GM12878 (cell line): ENCODE measurements at regions not wholly inside any gene's neighbourhood (a gene's known extent, or its start where the extent isn't known, plus 50 kb on each side); places are given as distances from the start of the nearest gene placed in this dataset.

ENCODE experiments used
- ATAC-seq: fragments of 200-7000 bp; cut with Tn5 transposase; 3 replicates; pipeline ENCODE4 v1.9.1; 2020; ENCODE audit warnings: mild to moderate bottlenecking, moderate library complexity
- BruUV-seq: library from RNA; stranded (reverse); fragments of 400-500 nt; replicated peaks from 2 replicates; lab custom pipeline; 2021; lab: Mats Ljungman, UMichigan
- CTCF ChIA-PET: fragments of 300-600 bp; sonication (Branson Sonifier 250); formaldehyde crosslinking; extraction: SDS; loops from one replicate; lab custom pipeline; 2021; ENCODE audit warnings: inconsistent platforms; lab: Yijun Ruan, JAX
- POLR2A ChIA-PET: fragments of 350-600 bp; formaldehyde crosslinking; extraction: SDS; loops from one replicate; lab custom pipeline; 2021; ENCODE audit warnings: inconsistent platforms; lab: Charles Lee
- RAD21 ChIA-PET: fragments of 300-600 bp; sonication (Branson Sonifier 250); formaldehyde crosslinking; loops from one replicate; lab custom pipeline; 2023; ENCODE audit warnings: antibody characterized with exemption; ENCODE audit not compliant: unreplicated experiment; lab: Charles Lee
- SMC1A ChIA-PET: fragments of 300-600 bp; sonication (Branson Sonifier 250); formaldehyde crosslinking; loops from one replicate; lab custom pipeline; 2023; ENCODE audit not compliant: unreplicated experiment, uncharacterized antibody; lab: Charles Lee
- DNase-seq: peaks from one replicate; pipeline ENCODE4 v3.0.0-alpha.2; 2011; ENCODE audit warnings: low read depth, low spot score
- FAIRE-seq: peaks from 3 replicates; lab custom pipeline; 2011; peaks lifted over from hg19 to GRCh38; lab: Jason Lieb, UNC
- H2AFZ ChIP-seq: 2 replicates; pipeline ENCODE4 v1.6.0; 2011; ENCODE audit warnings: low read depth, low read length, control low read depth; ENCODE audit not compliant: control insufficient read depth
- H3K27ac ChIP-seq: 2 replicates; pipeline ENCODE4 v1.5.1; 2011; ENCODE audit warnings: control low read depth; ENCODE audit not compliant: control insufficient read depth, insufficient read depth
- H3K27me3 ChIP-seq, 2 experiments: replicated peaks in 1 of 2; 2 replicates each; pipeline versions ENCODE4 v1.6.0 to v1.6.1; 2011; ENCODE audit warnings: low read length in 1 of 2; ENCODE audit not compliant: control insufficient read depth in 2 of 2, insufficient read depth in 2 of 2
- H3K36me3 ChIP-seq, 2 experiments: 2 replicates each; pipeline ENCODE4 v1.5.1; 2011; ENCODE audit warnings: low read length in 1 of 2; ENCODE audit not compliant: control insufficient read depth in 2 of 2, insufficient read depth in 2 of 2
- H3K4me1 ChIP-seq: 2 replicates; pipeline ENCODE4 v1.6.1; 2011; ENCODE audit warnings: mild to moderate bottlenecking, low read length, moderate library complexity, mixed read lengths; ENCODE audit not compliant: control insufficient read depth, insufficient read depth
- H3K4me2 ChIP-seq: 2 replicates; pipeline ENCODE4 v1.6.0; 2011; ENCODE audit warnings: control low read depth; ENCODE audit not compliant: control insufficient read depth, insufficient read depth
- H3K4me3 ChIP-seq: fragments of 200-600 bp; sonication (generic); 2 replicates; pipeline ENCODE4 v1.5.1; 2016
- H3K79me2 ChIP-seq: 2 replicates; pipeline ENCODE4 v1.6.0; 2011; ENCODE audit warnings: low read length; ENCODE audit not compliant: control insufficient read depth, insufficient read depth
- H3K9ac ChIP-seq: 2 replicates; pipeline ENCODE4 v1.8.0; 2011; ENCODE audit warnings: low read length, control low read depth, mixed read lengths; ENCODE audit not compliant: control insufficient read depth, insufficient read depth
- H3K9me3 ChIP-seq: replicated peaks from 3 replicates; pipeline ENCODE4 v1.5.1; 2011; ENCODE audit warnings: mild to moderate bottlenecking, low read length; ENCODE audit not compliant: control insufficient read depth, insufficient read depth
- H4K20me1 ChIP-seq: 2 replicates; pipeline ENCODE4 v1.6.0; 2011; ENCODE audit not compliant: control insufficient read depth, insufficient read depth
- BCL3 ChIP-seq: IDR thresholded peaks from 2 replicates; pipeline ENCODE4 v1.6.1; 2011; ENCODE audit warnings: borderline replicate concordance, low read depth, mild to moderate bottlenecking, moderate library complexity, low read length; ENCODE audit not compliant: insufficient read depth, poor library complexity, severe bottlenecking
- BHLHE40 ChIP-seq, 2 experiments: fragments of 450-650 bp in 1 of 2; IDR thresholded peaks; 2 replicates each; pipeline ENCODE4 v1.6.1; 2011 to 2017; ENCODE audit warnings: low read depth in 2 of 2, borderline replicate concordance in 1 of 2, improper control_type of control experiment in 1 of 2, low read length in 1 of 2, mild to moderate bottlenecking in 1 of 2
- BRCA1 ChIP-seq: IDR thresholded peaks from 2 replicates; pipeline ENCODE4 v1.6.1; 2011; ENCODE audit warnings: low read depth, low read length, improper control_type of control experiment
- CBX3 ChIP-seq: fragments of 200-600 bp; sonication (generic); IDR thresholded peaks from 2 replicates; pipeline ENCODE4 v1.6.1; 2016; ENCODE audit warnings: low read depth, borderline replicate concordance
- CHD4 ChIP-seq: fragments of 200-600 bp; sonication (generic); IDR thresholded peaks from 2 replicates; pipeline ENCODE4 v1.6.1; 2016; ENCODE audit warnings: mild to moderate bottlenecking
- HDAC6 ChIP-seq: fragments of 200-600 bp; sonication (generic); IDR thresholded peaks from one replicate; pipeline ENCODE4 v1.8.0; 2017; ENCODE audit warnings: antibody characterized with exemption; ENCODE audit not compliant: unreplicated experiment
- HSF1 ChIP-seq: fragments of 150-350 bp; IDR thresholded peaks from 2 replicates; pipeline ENCODE4 v1.6.1; 2014; ENCODE audit warnings: mild to moderate bottlenecking, low read depth, low read length
- MEF2A ChIP-seq: IDR thresholded peaks from 2 replicates; pipeline ENCODE4 v1.6.1; 2011; ENCODE audit warnings: low read depth, mild to moderate bottlenecking, low read length, moderate library complexity; ENCODE audit not compliant: insufficient read depth
- RB1 ChIP-seq: fragments of 450-650 bp; formaldehyde crosslinking; IDR thresholded peaks from 2 replicates; pipeline ENCODE4 v1.6.1; 2017; ENCODE audit warnings: mild to moderate bottlenecking, borderline replicate concordance
- RBBP5 ChIP-seq: fragments of 200-600 bp; sonication (generic); conservative IDR thresholded peaks from 2 replicates; pipeline ENCODE4 v1.6.1; 2016
- RUNX3 ChIP-seq: IDR thresholded peaks from 2 replicates; pipeline ENCODE4 v1.6.1; 2012; ENCODE audit warnings: low read length, inconsistent platforms
- SIX5 ChIP-seq: IDR thresholded peaks from 2 replicates; pipeline ENCODE4 v1.6.1; 2011; ENCODE audit warnings: mild to moderate bottlenecking, low read depth, low read length, moderate library complexity; ENCODE audit not compliant: severe bottlenecking
- SPI1 ChIP-seq: IDR thresholded peaks from 2 replicates; pipeline ENCODE4 v1.6.1; 2011; ENCODE audit warnings: low read depth, mild to moderate bottlenecking, low read length, moderate library complexity, borderline replicate concordance; ENCODE audit not compliant: insufficient read depth
- TCF12 ChIP-seq: IDR thresholded peaks from 2 replicates; pipeline ENCODE4 v1.6.1; 2011; ENCODE audit warnings: low read depth, mild to moderate bottlenecking, low read length
- USF1 ChIP-seq: IDR thresholded peaks from 2 replicates; pipeline ENCODE4 v1.6.1; 2011; ENCODE audit warnings: borderline replicate concordance, low read depth, mild to moderate bottlenecking, moderate library complexity, mixed read lengths, low read length; ENCODE audit not compliant: insufficient read depth; ENCODE audit errors: extremely low read length
- ZNF207 ChIP-seq: fragments of 450-650 bp; IDR thresholded peaks from 2 replicates; pipeline ENCODE4 v1.6.1; 2014; ENCODE audit warnings: antibody characterized with exemption, mild to moderate bottlenecking, borderline replicate concordance
- ZNF384 ChIP-seq: IDR thresholded peaks from 2 replicates; pipeline ENCODE4 v1.6.1; 2012; ENCODE audit warnings: low read depth, mild to moderate bottlenecking, low read length, improper control_type of control experiment, borderline replicate concordance
- WGBS: methylation state at CpG from one replicate; pipeline ENCODE4 v1.1.6; 2016; ENCODE audit warnings: low lambda C conversion rate; ENCODE audit not compliant: insufficient replicate concordance, insufficient coverage; ENCODE audit errors: missing lambda C conversion rate; 5-methylcytosine and 5-hydroxymethylcytosine counted together
- in situ Hi-C: fragments of 300-500 bp; cut with MboI; formaldehyde crosslinking; loops from 9 replicates; pipeline ENCODE4 v1.14.3; 2018; ENCODE audit warnings: mixed read lengths
- intact Hi-C: fragments of 100-400 bp; cut with micrococcal nuclease; formaldehyde crosslinking; loops from one replicate; pipeline ENCODE4 v1.14.2; 2022; ENCODE audit not compliant: unreplicated experiment

GRCh38 chrX:131609480-131609879 lies 65.6 kb downstream of the OR13H1 start:
- no peaks in the 10 kb centered on the region for H4K20me1 ChIP-seq
- FAIRE-seq (no peak), DNase-seq (no peak), ATAC-seq (no peak)
- POLR2A ChIA-PET, result interaction anchor here (0.7 kb wide), 1 partner anchor 24 kb away, joined by 3 read pairs; no protein-coding TSS in a partner anchor
- H3K36me3 ChIP-seq, result no peaks in the 10 kb centered on the region
- no peak overlapping the region for H3K4me3 ChIP-seq
- no peaks in the 10 kb centered on the region; a peak in 1 of 4 replicates for H3K27me3 ChIP-seq
- no peaks in the 10 kb centered on the region for H3K79me2 ChIP-seq
- SMC1A ChIA-PET, result no interaction called here
- no peak overlapping the region for H3K4me2 ChIP-seq
- H3K9me3 ChIP-seq, result no peaks in the 10 kb centered on the region
- 49% methylated on average over 4 of the region's 5 CpGs for WGBS
- no TSS peak for BruUV-seq
- H3K9ac ChIP-seq, result no peak overlapping the region
- H2AFZ ChIP-seq, result no peak overlapping the region
- intact Hi-C loops, result no loop called here
- TF ChIP-seq BRCA1, result no peak
- no peak for TF ChIP-seq HSF1
- TF ChIP-seq CBX3, result no peak
- no peak for TF ChIP-seq MEF2A
- TF ChIP-seq BHLHE40 (IDR thresholded peaks at IDR 0.05; ENCODE audit: borderline replicate concordance in 1 of 2, low read depth in 2 of 2, low read length in 1 of 2), result no peak
- no peak for TF ChIP-seq ZNF384
- TF ChIP-seq RB1, result no peak
- no peak for TF ChIP-seq USF1
- no peak for TF ChIP-seq RUNX3
- TF ChIP-seq RBBP5, result no peak
- TF ChIP-seq TCF12, result no peak
- TF ChIP-seq BCL3, result no peak
- TF ChIP-seq ZNF207, result no peak
- TF ChIP-seq SIX5, result no peak
- no peak for TF ChIP-seq CHD4
- no peak for TF ChIP-seq SPI1
- TF ChIP-seq HDAC6, result no peak
- H3K27ac ChIP-seq, result no peak overlapping the region
- CTCF ChIA-PET, result no interaction called here
- RAD21 ChIA-PET, result no interaction called here
- no peaks in the 10 kb centered on the region for H3K4me1 ChIP-seq
- in situ Hi-C loops, result no loop called here
